Stimulated activated CD4-positive, alpha-beta T cell treated with anti-CD3 and anti-CD28 coated beads, Interleukin-4, amount 100 ng/mL, for 4 hours (primary cell): ENCODE measurements at regions not wholly inside any gene's neighbourhood (a gene's known extent, or its start where the extent isn't known, plus 50 kb on each side); places are given as distances from the start of the nearest gene placed in this dataset.
"Not testable (repeated sequence)": the region's sequence is repeated elsewhere in the genome, so short reads cannot be mapped to it uniquely, and the experiment has no call there.

Experiments
- DNase-seq, 2 experiments: peaks; one replicate each; pipeline ENCODE4 v3.0.0-alpha.2; 2020

DNA sequence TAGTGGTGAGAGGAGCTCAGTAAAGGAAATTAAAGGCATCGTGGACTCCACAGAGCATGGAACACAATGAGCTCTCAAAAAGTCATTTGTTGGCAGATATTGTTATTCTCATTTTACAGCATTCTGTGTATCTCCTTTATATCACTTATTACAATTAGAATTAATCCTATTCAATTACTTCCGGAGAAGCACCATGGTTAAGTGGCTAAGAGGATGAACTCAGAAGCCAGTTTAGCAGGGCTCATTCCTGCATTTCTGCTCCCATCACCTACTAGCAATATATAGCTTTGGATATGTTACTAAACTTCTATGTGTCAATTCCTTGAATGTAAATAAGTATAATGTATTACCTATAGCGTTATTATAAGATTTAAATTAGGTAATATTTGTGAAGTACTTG lies 683.3 kb downstream of the IRS1 start:
- DNase-seq: no peak

DNA sequence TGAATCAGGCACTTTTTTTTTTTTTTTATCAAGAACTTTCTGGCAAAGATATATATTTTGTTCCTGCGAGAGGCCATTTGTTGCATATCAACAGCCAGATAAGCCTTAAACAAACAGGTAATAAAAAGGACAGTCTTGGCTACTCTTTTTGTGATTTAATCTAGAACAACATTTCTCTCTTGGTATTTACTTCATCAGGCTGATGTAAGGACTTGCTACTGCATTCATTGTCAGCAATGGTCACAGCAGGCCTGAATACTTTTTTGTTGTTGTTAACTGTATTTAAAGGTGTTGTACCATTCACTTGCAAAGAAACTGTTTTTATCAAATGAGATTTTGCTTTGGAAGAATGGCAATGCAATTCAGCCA lies 683.8 kb downstream of the IRS1 start:
- DNase-seq: no peak

DNA sequence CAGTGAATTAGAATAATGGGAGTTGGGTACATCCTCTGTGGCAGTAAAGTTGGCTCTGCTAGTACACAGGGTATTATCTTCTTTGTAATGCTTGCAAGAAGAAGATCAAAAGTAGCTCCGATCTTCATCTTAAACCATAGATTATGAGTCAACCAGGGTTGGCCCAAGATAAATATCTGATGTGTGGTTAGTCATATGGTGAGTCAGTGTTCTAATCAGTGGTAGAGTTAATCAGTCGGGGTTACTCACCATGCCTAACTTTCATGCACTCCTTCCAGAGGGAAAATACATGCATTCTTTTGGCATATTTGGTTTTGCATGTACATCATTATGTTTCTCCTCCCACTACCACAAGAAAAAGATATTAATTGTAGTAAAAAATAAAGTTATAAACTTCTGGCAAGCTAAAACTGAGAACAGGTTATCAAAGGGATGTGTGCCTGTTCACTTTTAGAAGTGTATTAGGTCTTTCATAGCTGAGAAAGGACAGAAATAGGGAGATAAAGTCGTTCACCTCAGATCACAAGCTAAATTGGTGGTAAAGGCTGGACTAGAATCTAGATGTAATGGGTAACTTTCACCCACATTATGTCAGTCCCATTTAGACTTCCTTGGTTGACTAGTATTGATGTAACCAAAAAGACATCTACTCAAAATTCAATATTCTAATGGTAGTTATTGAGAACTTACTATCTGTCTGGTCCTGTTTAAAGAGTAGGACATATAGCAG lies 684.4 kb downstream of the IRS1 start:
- DNase-seq: no peak

- no peak for DNase-seq
These were observed 685.2 kb downstream of the IRS1 start for GRCh38 chr2:226114436-226114835.

GRCh38 chr2:226098861-226099745 lies 699.6 kb downstream of the NYAP2 start:
- no peak for DNase-seq

GRCh38 chr2:226095058-226095457 lies 695.5 kb downstream of the NYAP2 start:
- no peak for DNase-seq

GRCh38 chr2:226093364-226093763 lies 693.9 kb downstream of the NYAP2 start:
- DNase-seq: no peak

DNA sequence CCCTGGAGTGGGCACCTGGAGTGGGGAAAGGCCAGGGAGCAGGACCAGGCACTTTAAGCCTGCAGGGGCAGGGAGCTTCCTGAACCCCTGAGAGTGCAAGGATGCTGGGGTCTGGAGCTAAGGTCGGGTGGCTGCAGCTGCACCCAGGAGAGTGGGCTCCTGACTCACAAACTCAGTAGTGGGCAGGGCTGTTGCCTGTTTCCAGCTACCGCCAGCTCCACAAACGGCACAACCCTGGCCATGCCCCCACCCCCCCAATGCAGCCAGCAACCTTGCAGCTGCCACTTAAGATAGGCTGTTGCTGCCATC lies 688.8 kb downstream of the NYAP2 start:
- DNase-seq: no peak

GRCh38 chr2:226087505-226088365 lies 688.2 kb downstream of the NYAP2 start:
- no peak for DNase-seq

GRCh38 chr2:226087051-226087450 lies 687.5 kb downstream of the NYAP2 start:
- DNase-seq: no peak

DNA sequence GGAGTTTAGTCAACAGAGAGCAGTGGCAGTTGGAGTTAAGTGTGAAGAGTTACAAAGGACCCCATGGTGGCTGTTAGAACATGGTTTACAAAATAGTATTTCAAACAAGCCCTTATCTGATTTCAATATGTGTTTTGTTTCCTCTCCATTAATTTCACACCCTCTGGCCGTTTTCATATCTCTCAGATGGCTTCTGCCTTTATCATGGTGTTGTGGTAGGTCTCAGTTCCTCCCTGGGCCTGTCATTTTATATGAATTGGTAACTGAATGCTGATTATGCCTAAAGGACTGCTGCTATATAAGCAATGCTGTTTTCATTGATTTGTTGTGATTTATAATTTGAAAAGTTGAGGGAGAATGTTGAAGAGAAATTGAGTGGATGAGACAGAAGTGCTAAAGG lies 686.7 kb downstream of the NYAP2 start:
- no peak for DNase-seq

DNA sequence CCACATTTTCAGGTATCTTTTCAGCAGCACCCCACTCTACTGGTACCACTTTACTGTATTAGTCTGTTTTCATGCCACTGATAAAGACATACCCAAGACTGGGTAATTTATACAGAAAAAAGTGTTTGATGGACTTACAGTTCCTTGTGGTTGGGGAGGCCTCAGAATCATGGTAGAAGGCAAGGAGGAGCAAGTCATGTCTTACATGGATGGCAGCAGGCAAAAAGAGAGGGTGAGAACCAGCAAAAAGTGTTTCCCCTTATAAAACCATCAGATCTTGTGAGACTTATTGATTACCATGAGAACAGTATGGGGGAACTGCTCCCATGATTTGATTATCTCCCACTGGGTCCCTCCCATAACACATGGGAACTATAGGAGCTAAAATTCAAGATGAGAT lies 685.9 kb downstream of the NYAP2 start:
- DNase-seq: not testable (repeated sequence)

DNA sequence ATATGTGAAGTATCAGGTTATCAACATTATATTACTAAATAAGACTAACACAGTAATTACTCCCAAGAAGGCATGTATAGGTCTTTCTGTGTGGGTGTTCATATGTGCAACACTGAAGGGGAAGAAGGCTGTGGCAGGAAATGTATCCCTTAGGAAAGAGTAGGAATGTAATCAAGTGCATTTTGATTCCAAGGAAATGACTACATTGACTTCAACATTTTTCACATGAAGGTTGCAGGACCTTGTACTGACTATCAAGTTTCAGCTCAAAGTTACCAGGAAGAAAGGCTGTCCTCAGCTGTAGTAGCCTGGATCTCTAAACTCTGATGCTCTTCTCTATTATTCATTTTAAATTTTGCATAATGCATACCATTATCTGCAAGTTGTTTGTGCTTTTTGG lies 680.8 kb downstream of the NYAP2 start:
- DNase-seq: no peak

DNA sequence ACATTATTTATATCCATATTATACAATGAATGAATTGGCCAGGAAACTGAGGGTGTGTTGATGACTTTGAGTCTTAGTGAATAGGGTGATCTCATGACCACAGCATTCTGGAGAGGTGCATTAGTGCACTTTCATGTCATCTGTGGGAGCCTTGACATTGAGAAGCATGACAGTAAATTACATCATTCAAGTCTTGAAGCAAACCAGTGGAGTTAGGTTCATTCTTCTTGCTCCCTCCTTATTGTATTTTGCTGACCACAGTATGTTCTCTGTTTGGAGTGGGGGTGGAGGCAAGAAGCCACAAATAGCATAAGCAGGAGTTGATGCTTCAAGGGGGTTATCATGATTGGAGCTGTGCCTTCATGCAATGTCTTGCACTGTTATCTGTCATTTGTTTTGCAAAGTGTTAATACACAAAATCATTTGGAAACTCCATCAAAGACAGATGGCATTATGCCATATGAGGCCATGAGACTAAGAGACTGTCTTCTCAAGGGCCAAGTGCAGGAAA lies 680.2 kb downstream of the NYAP2 start:
- no peak for DNase-seq

DNA sequence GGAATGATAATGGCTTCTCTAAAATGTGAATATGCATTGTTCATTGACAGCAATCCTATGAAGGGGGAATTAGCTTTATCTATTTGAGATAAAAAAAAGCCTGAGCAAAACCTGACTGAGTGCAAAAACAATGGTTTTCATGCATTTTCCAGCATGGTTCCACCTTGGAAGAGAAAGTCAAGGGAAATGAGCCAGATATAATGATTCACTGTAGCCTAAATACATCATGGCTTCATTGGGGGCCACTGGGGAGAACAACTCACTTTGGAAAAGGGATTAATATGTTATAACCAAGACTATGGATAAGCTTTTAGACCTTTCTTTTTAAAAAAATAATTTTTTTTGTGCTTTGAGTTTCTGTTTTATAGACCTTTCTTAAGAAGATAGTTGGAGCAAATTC lies 679.7 kb downstream of the NYAP2 start:
- no peak for DNase-seq

DNA sequence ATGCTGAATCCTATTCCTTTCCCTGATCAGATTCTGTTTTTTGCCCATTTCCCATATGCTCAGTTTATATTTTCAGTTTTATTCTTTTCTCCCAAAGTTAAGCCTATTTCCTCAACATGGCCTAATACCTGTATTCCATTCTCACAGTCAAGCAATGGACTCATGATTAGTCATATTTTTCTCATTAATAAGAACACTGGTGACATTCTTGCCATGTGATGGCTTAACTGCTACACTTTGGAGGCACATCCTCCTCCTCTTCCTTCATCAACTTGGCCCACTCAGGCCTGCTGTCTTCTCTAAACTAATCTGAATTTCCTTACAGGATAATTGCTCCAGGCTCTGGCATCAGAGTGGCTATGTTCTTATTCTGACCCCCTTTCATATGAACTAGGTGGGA lies 679.2 kb downstream of the NYAP2 start:
- DNase-seq: no peak

DNA sequence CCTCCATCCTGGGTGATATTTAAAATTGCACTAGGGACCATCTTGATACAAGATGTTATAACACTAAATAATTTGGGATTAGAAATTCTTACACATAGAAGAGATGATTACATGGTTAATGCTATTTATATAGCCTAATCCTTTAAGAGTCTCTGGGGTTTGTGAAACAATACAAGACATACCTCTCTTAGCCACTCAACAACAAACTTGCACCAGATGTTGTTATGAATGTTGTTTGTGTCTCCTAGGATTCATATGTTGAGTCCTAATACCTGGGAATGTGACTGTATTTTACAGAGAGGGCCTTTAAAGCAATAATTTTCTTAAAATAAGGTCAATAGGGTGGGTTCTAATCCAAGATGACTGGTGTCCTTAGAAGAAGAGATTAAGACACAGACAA lies 678.3 kb downstream of the NYAP2 start:
- DNase-seq: no peak

- DNase-seq: no peak
These were observed 677.5 kb downstream of the NYAP2 start for GRCh38 chr2:226077031-226077430.

GRCh38 chr2:226076529-226076928 lies 677.0 kb downstream of the NYAP2 start:
- no peak for DNase-seq

GRCh38 chr2:226074391-226074790 lies 674.9 kb downstream of the NYAP2 start:
- no peak for DNase-seq

GRCh38 chr2:226073496-226074160 lies 674.1 kb downstream of the NYAP2 start:
- no peak for DNase-seq

- DNase-seq: no peak
These were observed 667.4 kb downstream of the NYAP2 start for GRCh38 chr2:226066873-226067272.

DNA sequence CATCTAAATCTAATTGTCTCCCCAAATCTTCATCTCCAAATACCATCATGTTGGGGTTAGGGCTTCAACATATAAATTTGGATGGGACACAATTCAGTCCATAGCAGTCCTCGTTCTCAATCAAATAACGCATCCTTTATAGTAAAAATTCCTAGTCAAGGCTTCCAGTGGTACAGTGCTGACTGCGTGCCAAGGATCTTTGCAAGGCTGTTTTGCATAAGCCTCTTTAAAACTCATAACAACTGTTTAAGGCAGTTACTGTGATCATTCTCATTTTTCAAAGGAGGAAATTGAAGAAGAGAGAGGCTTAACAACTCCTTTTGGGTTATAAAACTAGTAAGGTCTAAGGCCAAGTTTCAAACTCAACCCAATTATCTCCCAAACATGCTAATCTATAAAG lies 666.9 kb downstream of the NYAP2 start:
- DNase-seq: no peak
